HG02870 (cell line): ENCODE measurements at regions not wholly inside any gene's neighbourhood (a gene's known extent, or its start where the extent isn't known, plus 50 kb on each side); places are given as distances from the start of the nearest gene placed in this dataset.

Experiments
- ATAC-seq: cut with Tn5 transposase; IDR thresholded peaks from one replicate; pipeline ENCODE4 v1.9.1; 2021; ENCODE audit warnings: mild to moderate bottlenecking, moderate library complexity; ENCODE audit not compliant: unreplicated experiment

GRCh38 chr18:25727281-25727985 is 363.0 kb downstream of the SS18 start:
- ATAC-seq, result no peak

DNA sequence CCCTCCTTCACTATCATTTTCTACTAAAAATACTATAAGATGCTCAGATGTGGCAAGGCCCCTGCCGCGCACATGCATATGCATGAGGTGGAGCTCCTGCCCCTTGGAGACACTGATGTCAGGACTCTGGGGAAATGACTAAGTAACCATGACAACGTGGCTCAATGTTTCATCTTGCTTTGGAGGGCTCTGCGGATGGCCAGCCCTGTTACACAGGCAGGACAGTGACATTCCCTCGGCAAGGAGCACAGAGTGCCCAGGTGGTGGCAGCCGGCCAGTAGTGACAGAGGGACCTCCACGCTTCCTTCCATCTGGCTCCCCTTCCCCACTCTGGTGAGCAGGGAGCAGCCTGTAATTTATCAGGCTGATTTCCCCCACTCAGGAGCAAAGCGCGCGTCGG is 364.1 kb downstream of the SS18 start:
- no peak for ATAC-seq

DNA sequence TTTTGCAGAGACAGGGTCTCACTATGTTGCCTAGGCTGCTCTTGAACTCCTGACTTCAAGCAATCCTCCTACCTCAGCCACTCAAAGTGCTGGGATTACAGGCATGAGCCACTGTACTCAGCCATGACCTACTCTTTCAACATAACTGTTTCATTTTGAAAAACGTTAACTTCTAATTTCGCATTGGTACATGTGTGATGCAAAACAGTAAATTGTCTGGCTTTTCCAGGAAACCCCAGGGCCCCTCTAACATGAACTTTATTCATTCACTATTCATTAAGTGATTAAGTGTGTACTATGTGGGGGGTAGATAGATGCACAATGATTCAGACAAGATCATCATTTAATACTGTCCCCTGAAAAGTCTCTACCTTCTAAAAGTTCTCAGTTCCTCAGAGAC is 364.9 kb downstream of the SS18 start:
- no peak for ATAC-seq

DNA sequence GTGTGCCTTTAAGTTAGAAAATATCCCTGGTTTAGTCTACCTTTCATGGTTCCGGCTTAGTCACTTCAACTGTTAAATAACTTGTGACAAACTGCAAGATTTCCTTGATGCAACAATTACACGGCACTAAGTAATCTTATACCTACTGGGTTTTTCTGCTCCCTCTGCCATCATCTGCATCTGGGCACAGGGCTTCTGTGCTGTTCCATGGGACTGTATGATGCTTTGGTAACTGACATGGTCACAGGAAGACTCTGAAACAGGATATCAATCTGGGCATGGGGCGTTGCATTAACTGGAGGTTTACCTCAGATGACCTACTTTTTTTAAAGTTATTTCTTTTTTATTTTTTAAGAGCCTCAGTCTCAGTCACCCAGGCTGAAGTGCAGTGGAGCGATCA is 365.4 kb downstream of the SS18 start:
- no peak for ATAC-seq

GRCh38 chr18:25724121-25724520 is 366.3 kb downstream of the SS18 start:
- ATAC-seq, result no peak

- ATAC-seq, result no peak
These were observed 361.1 kb upstream of the ZNF521 start for GRCh38 chr18:25713103-25713502.

- ATAC-seq, result no peak
These were observed 359.0 kb upstream of the ZNF521 start for GRCh38 chr18:25710981-25711380.

- no peak for ATAC-seq
These were observed 353.7 kb upstream of the ZNF521 start for GRCh38 chr18:25705650-25706049.

DNA sequence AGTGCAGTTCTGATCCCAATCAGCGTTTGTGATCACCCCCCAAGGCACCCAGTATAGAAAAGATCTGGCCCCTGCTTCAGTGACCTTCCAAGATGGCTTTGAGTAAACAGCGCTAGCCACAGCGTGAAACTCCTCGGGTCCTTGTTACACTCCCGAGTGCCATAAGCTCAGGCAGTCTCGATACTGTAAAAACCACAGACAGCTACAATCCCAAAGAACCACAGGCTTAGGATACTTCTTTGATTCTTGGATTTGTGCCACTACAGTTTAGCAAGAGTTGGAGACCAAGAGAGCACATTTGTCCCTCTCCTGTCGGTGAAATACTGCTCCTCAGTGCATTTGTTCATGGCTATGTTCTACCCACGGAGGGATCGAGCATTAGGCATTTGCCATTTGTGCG is 352.5 kb upstream of the ZNF521 start:
- ATAC-seq, result no peak

DNA sequence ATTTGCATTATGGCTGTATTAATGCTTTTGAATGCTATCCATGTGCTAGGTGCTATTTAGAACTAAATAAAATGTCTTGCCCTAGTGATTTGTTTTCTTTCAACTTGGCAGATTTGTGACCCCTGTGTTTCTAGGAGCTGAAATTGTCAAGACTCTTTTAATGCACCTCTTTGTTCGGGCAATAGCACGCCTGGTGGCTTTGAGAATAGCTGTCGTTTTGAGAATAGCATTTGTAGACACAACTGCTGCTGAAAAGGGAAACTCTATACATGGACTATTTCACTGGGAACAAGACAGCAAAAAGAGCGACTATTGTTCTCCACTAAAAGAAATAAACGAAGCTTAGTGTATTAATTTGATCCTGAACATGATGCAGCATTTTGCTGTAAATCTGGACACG is 352.1 kb upstream of the ZNF521 start:
- ATAC-seq, result no peak

- ATAC-seq, result no peak
These were observed 349.9 kb upstream of the ZNF521 start for GRCh38 chr18:25701821-25702220.

- ATAC-seq, result no peak
These were observed 335.1 kb upstream of the ZNF521 start for GRCh38 chr18:25686960-25687500.

- no peak for ATAC-seq
These were observed 333.1 kb upstream of the ZNF521 start for GRCh38 chr18:25685088-25685487.

- ATAC-seq, result no peak
These were observed 327.5 kb upstream of the ZNF521 start for GRCh38 chr18:25679491-25679890.

GRCh38 chr18:25678221-25678620 is 326.3 kb upstream of the ZNF521 start:
- ATAC-seq, result no peak

DNA sequence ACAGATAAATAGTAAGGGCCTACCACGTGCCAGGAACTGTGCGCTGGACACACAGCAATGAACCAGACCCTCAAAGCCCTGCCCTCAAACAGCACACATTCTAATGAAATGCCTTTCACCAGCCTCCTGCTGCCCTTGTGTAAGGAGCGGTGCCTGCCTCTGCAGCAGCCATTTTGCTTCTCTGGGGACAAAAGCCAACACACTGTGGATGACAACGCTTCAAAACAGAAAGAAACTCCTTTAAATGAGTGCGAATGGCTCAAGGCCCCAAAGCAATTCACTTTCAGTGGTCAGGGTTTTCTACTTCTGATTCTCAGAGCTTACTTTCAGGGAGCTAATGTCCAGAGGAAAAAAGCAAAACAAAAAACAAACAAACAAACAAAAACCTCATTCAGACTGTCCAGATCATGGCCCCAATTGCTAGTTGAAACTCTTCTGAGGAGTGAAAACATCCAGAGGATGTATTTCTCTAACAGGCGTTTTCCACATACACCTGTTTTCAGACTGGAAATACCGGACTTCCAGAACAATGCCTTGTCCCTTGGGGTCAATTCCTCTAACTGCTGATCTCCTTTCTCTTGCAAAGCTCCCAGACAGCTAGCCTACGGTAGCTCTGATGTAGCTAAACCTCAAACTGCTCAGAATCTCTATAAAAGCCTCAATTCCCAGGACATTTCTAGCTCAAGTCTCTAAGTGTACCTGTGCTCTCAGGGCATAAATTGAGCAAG is 323.3 kb upstream of the ZNF521 start:
- ATAC-seq, result no peak

GRCh38 chr18:25674183-25674582 is 322.2 kb upstream of the ZNF521 start:
- no peak for ATAC-seq

GRCh38 chr18:25672490-25672889 is 320.5 kb upstream of the ZNF521 start:
- no peak for ATAC-seq

GRCh38 chr18:25669741-25670140 is 317.8 kb upstream of the ZNF521 start:
- ATAC-seq, result no peak

GRCh38 chr18:25662272-25662671 is 310.3 kb upstream of the ZNF521 start:
- ATAC-seq, result no peak

GRCh38 chr18:25661831-25662230 is 309.9 kb upstream of the ZNF521 start:
- no peak for ATAC-seq

- no peak for ATAC-seq
These were observed 307.6 kb upstream of the ZNF521 start for GRCh38 chr18:25659541-25659940.
